Uterus (tissue), 2 donors: ENCODE measurements at regions not wholly inside any gene's neighbourhood (a gene's known extent, or its start where the extent isn't known, plus 50 kb on each side); places are given as distances from the start of the nearest gene placed in this dataset.

Source experiments
- POLR2A ChIP-seq, 2 donors: fragments of 450-650 bp; IDR thresholded peaks; one replicate each; pipeline ENCODE4 v1.6.1; 2016; ENCODE audit warnings: antibody characterized with exemption in 2 of 2, mild to moderate bottlenecking in 1 of 2, moderate library complexity in 1 of 2
- TF ChIP-seq, protein P1 (sequence below), 4 experiments: fragments of 200-600 bp in 2 of 4; fragments of 450-650 bp in 2 of 4; sonication (generic) in 2 of 4; IDR thresholded peaks; one replicate each; pipeline ENCODE4 v1.5.1; 2016 to 2019; ENCODE audit warnings: antibody characterized with exemption in 4 of 4, mild to moderate bottlenecking in 2 of 4, moderate library complexity in 1 of 4

DNA sequence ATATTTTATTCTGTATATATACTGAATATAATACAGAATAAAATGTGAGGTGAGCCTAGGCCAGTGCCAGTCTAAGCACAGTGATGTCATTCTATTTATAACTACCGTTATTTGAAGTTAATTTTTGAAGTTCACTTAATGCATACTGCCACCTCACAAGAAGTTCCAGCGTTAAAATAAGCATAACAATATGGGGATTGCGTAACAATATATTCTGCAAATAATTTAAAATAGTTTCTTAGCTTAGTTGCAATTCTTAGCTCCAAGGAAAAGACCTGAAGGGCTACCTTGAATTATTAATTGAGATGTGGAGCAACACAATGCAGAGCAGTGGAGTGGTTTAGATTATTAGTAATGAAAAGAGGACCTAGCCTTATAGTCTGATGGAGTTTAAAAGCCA lies 390.5 kb upstream of the ROBO1 start:
- TF ChIP-seq, protein P1, sequence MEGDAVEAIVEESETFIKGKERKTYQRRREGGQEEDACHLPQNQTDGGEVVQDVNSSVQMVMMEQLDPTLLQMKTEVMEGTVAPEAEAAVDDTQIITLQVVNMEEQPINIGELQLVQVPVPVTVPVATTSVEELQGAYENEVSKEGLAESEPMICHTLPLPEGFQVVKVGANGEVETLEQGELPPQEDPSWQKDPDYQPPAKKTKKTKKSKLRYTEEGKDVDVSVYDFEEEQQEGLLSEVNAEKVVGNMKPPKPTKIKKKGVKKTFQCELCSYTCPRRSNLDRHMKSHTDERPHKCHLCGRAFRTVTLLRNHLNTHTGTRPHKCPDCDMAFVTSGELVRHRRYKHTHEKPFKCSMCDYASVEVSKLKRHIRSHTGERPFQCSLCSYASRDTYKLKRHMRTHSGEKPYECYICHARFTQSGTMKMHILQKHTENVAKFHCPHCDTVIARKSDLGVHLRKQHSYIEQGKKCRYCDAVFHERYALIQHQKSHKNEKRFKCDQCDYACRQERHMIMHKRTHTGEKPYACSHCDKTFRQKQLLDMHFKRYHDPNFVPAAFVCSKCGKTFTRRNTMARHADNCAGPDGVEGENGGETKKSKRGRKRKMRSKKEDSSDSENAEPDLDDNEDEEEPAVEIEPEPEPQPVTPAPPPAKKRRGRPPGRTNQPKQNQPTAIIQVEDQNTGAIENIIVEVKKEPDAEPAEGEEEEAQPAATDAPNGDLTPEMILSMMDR (IDR thresholded peaks at IDR 0.05): no peak
- no peak for TF ChIP-seq POLR2A (IDR thresholded peaks at IDR 0.05)
